GM12878 (cell line): ENCODE measurements at regions not wholly inside any gene's neighbourhood (a gene's known extent, or its start where the extent isn't known, plus 50 kb on each side); places are given as distances from the start of the nearest gene placed in this dataset.
A peak's percentile ranks its signal among the peaks of the same experiment; 100 is the strongest.

ENCODE experiments used
- ATAC-seq: fragments of 200-7000 bp; cut with Tn5 transposase; 3 replicates; pipeline ENCODE4 v1.9.1; 2020; ENCODE audit warnings: mild to moderate bottlenecking, moderate library complexity
- BruUV-seq: library from RNA; stranded (reverse); fragments of 400-500 nt; replicated peaks from 2 replicates; lab custom pipeline; 2021; lab: Mats Ljungman, UMichigan
- CTCF ChIA-PET: fragments of 300-600 bp; sonication (Branson Sonifier 250); formaldehyde crosslinking; extraction: SDS; loops from one replicate; lab custom pipeline; 2021; ENCODE audit warnings: inconsistent platforms; lab: Yijun Ruan, JAX
- POLR2A ChIA-PET: fragments of 350-600 bp; formaldehyde crosslinking; extraction: SDS; loops from one replicate; lab custom pipeline; 2021; ENCODE audit warnings: inconsistent platforms; lab: Charles Lee
- RAD21 ChIA-PET: fragments of 300-600 bp; sonication (Branson Sonifier 250); formaldehyde crosslinking; loops from one replicate; lab custom pipeline; 2023; ENCODE audit warnings: antibody characterized with exemption; ENCODE audit not compliant: unreplicated experiment; lab: Charles Lee
- SMC1A ChIA-PET: fragments of 300-600 bp; sonication (Branson Sonifier 250); formaldehyde crosslinking; loops from one replicate; lab custom pipeline; 2023; ENCODE audit not compliant: unreplicated experiment, uncharacterized antibody; lab: Charles Lee
- DNase-seq: peaks from one replicate; pipeline ENCODE4 v3.0.0-alpha.2; 2011; ENCODE audit warnings: low read depth, low spot score
- FAIRE-seq: peaks from 3 replicates; lab custom pipeline; 2011; peaks lifted over from hg19 to GRCh38; lab: Jason Lieb, UNC
- H2AFZ ChIP-seq: 2 replicates; pipeline ENCODE4 v1.6.0; 2011; ENCODE audit warnings: low read depth, low read length, control low read depth; ENCODE audit not compliant: control insufficient read depth
- H3K27ac ChIP-seq: 2 replicates; pipeline ENCODE4 v1.5.1; 2011; ENCODE audit warnings: control low read depth; ENCODE audit not compliant: control insufficient read depth, insufficient read depth
- H3K27me3 ChIP-seq, 2 experiments: replicated peaks in 1 of 2; 2 replicates each; pipeline versions ENCODE4 v1.6.0 to v1.6.1; 2011; ENCODE audit warnings: low read length in 1 of 2; ENCODE audit not compliant: control insufficient read depth in 2 of 2, insufficient read depth in 2 of 2
- H3K36me3 ChIP-seq, 2 experiments: 2 replicates each; pipeline ENCODE4 v1.5.1; 2011; ENCODE audit warnings: low read length in 1 of 2; ENCODE audit not compliant: control insufficient read depth in 2 of 2, insufficient read depth in 2 of 2
- H3K4me1 ChIP-seq: 2 replicates; pipeline ENCODE4 v1.6.1; 2011; ENCODE audit warnings: mild to moderate bottlenecking, low read length, moderate library complexity, mixed read lengths; ENCODE audit not compliant: control insufficient read depth, insufficient read depth
- H3K4me2 ChIP-seq: 2 replicates; pipeline ENCODE4 v1.6.0; 2011; ENCODE audit warnings: control low read depth; ENCODE audit not compliant: control insufficient read depth, insufficient read depth
- H3K4me3 ChIP-seq: fragments of 200-600 bp; sonication (generic); 2 replicates; pipeline ENCODE4 v1.5.1; 2016
- H3K79me2 ChIP-seq: 2 replicates; pipeline ENCODE4 v1.6.0; 2011; ENCODE audit warnings: low read length; ENCODE audit not compliant: control insufficient read depth, insufficient read depth
- H3K9ac ChIP-seq: 2 replicates; pipeline ENCODE4 v1.8.0; 2011; ENCODE audit warnings: low read length, control low read depth, mixed read lengths; ENCODE audit not compliant: control insufficient read depth, insufficient read depth
- H3K9me3 ChIP-seq: replicated peaks from 3 replicates; pipeline ENCODE4 v1.5.1; 2011; ENCODE audit warnings: mild to moderate bottlenecking, low read length; ENCODE audit not compliant: control insufficient read depth, insufficient read depth
- H4K20me1 ChIP-seq: 2 replicates; pipeline ENCODE4 v1.6.0; 2011; ENCODE audit not compliant: control insufficient read depth, insufficient read depth
- BACH1 ChIP-seq: fragments of 450-650 bp; IDR thresholded peaks from 2 replicates; pipeline ENCODE4 v1.6.1; 2017; ENCODE audit warnings: mild to moderate bottlenecking, borderline replicate concordance
- KAT2A ChIP-seq: conservative IDR thresholded peaks from 2 replicates; pipeline ENCODE4 v1.6.1; 2011; ENCODE audit warnings: low read depth, low read length; ENCODE audit not compliant: control insufficient read depth
- NR2F1 ChIP-seq: fragments of 450-650 bp; conservative IDR thresholded peaks from 2 replicates; pipeline ENCODE4 v1.6.1; 2017; ENCODE audit warnings: mild to moderate bottlenecking
- NRF1 ChIP-seq: conservative IDR thresholded peaks from 2 replicates; pipeline ENCODE4 v1.6.1; 2011; ENCODE audit warnings: mild to moderate bottlenecking, low read depth, low read length, improper control_type of control experiment
- RB1 ChIP-seq: fragments of 450-650 bp; formaldehyde crosslinking; IDR thresholded peaks from 2 replicates; pipeline ENCODE4 v1.6.1; 2017; ENCODE audit warnings: mild to moderate bottlenecking, borderline replicate concordance
- SRF ChIP-seq, 2 experiments: IDR thresholded peaks; 2 replicates each; pipeline ENCODE4 v1.6.1; 2011; ENCODE audit warnings: low read depth in 2 of 2, low read length in 2 of 2, mild to moderate bottlenecking in 1 of 2, moderate library complexity in 1 of 2
- ZNF384 ChIP-seq: IDR thresholded peaks from 2 replicates; pipeline ENCODE4 v1.6.1; 2012; ENCODE audit warnings: low read depth, mild to moderate bottlenecking, low read length, improper control_type of control experiment, borderline replicate concordance
- WGBS: methylation state at CpG from one replicate; pipeline ENCODE4 v1.1.6; 2016; ENCODE audit warnings: low lambda C conversion rate; ENCODE audit not compliant: insufficient replicate concordance, insufficient coverage; ENCODE audit errors: missing lambda C conversion rate; 5-methylcytosine and 5-hydroxymethylcytosine counted together
- in situ Hi-C: fragments of 300-500 bp; cut with MboI; formaldehyde crosslinking; loops from 9 replicates; pipeline ENCODE4 v1.14.3; 2018; ENCODE audit warnings: mixed read lengths
- intact Hi-C: fragments of 100-400 bp; cut with micrococcal nuclease; formaldehyde crosslinking; loops from one replicate; pipeline ENCODE4 v1.14.2; 2022; ENCODE audit not compliant: unreplicated experiment
- TF ChIP-seq, protein P1 (sequence below): fragments of 450-650 bp; IDR thresholded peaks from 2 replicates; pipeline ENCODE4 v1.6.1; 2017; ENCODE audit warnings: antibody characterized with exemption, mild to moderate bottlenecking, moderate library complexity
- TF ChIP-seq, protein P2 (sequence below): fragments of 450-650 bp; IDR thresholded peaks from 2 replicates; pipeline ENCODE4 v1.6.1; 2017; ENCODE audit warnings: mild to moderate bottlenecking, moderate library complexity
- TF ChIP-seq, protein P3 (sequence below): IDR thresholded peaks from 2 replicates; pipeline ENCODE4 v1.6.1; 2012; ENCODE audit warnings: low read depth, low read length, improper control_type of control experiment

DNA sequence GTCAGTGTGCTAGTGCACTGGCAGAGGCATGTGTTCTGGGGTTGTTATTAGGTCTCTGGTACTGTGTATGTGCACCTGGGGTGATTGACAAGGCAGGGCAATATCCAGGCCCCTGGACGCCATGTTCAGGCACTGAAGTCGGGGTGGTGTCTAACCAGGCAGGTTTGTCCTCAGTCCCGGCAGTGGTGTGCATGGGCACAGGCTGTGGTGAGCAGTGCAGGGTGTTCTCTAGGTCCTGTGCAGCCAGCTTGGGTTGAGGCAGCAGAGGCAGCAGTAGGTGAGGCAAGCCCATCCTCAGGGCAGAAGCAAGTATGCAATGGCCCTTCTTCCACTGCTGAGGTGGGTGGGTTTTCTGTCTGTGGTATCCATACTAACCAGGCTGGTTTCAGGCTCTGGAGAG lies 252.3 kb upstream of the LRRC7 start:
- intact Hi-C loops, result no loop called here
- Histone ChIP-seq H3K9ac (no peak overlapping the region), H3K9me3 (no peaks in the 10 kb centered on the region; the same call in 2 of the 3 replicates), H3K27ac (no peak overlapping the region), H2AFZ (no peak overlapping the region), H3K4me3 (no peak overlapping the region), H3K4me1 (no peaks in the 10 kb centered on the region)
- DNase-seq, result no peak
- ChIA-PET POLR2A (no interaction called here), CTCF (no interaction called here)
- WGBS, result 0% methylated on average over 3 of the region's 3 CpGs
- TF ChIP-seq NR2F1 (no peak), BACH1 (no peak), SRF (IDR thresholded peaks at IDR 0.05; ENCODE audit: low read depth in 2 of 2, low read length in 2 of 2) (no peak), ZNF384 (no peak), NRF1 (no peak), RB1 (no peak), KAT2A (no peak)
- TF ChIP-seq, protein P1, sequence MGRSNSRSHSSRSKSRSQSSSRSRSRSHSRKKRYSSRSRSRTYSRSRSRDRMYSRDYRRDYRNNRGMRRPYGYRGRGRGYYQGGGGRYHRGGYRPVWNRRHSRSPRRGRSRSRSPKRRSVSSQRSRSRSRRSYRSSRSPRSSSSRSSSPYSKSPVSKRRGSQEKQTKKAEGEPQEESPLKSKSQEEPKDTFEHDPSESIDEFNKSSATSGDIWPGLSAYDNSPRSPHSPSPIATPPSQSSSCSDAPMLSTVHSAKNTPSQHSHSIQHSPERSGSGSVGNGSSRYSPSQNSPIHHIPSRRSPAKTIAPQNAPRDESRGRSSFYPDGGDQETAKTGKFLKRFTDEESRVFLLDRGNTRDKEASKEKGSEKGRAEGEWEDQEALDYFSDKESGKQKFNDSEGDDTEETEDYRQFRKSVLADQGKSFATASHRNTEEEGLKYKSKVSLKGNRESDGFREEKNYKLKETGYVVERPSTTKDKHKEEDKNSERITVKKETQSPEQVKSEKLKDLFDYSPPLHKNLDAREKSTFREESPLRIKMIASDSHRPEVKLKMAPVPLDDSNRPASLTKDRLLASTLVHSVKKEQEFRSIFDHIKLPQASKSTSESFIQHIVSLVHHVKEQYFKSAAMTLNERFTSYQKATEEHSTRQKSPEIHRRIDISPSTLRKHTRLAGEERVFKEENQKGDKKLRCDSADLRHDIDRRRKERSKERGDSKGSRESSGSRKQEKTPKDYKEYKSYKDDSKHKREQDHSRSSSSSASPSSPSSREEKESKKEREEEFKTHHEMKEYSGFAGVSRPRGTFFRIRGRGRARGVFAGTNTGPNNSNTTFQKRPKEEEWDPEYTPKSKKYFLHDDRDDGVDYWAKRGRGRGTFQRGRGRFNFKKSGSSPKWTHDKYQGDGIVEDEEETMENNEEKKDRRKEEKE, result no peak
- TF ChIP-seq, protein P2, sequence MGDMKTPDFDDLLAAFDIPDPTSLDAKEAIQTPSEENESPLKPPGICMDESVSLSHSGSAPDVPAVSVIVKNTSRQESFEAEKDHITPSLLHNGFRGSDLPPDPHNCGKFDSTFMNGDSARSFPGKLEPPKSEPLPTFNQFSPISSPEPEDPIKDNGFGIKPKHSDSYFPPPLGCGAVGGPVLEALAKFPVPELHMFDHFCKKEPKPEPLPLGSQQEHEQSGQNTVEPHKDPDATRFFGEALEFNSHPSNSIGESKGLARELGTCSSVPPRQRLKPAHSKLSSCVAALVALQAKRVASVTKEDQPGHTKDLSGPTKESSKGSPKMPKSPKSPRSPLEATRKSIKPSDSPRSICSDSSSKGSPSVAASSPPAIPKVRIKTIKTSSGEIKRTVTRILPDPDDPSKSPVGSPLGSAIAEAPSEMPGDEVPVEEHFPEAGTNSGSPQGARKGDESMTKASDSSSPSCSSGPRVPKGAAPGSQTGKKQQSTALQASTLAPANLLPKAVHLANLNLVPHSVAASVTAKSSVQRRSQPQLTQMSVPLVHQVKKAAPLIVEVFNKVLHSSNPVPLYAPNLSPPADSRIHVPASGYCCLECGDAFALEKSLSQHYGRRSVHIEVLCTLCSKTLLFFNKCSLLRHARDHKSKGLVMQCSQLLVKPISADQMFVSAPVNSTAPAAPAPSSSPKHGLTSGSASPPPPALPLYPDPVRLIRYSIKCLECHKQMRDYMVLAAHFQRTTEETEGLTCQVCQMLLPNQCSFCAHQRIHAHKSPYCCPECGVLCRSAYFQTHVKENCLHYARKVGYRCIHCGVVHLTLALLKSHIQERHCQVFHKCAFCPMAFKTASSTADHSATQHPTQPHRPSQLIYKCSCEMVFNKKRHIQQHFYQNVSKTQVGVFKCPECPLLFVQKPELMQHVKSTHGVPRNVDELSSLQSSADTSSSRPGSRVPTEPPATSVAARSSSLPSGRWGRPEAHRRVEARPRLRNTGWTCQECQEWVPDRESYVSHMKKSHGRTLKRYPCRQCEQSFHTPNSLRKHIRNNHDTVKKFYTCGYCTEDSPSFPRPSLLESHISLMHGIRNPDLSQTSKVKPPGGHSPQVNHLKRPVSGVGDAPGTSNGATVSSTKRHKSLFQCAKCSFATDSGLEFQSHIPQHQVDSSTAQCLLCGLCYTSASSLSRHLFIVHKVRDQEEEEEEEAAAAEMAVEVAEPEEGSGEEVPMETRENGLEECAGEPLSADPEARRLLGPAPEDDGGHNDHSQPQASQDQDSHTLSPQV, result no peak
- TF ChIP-seq, protein P3, sequence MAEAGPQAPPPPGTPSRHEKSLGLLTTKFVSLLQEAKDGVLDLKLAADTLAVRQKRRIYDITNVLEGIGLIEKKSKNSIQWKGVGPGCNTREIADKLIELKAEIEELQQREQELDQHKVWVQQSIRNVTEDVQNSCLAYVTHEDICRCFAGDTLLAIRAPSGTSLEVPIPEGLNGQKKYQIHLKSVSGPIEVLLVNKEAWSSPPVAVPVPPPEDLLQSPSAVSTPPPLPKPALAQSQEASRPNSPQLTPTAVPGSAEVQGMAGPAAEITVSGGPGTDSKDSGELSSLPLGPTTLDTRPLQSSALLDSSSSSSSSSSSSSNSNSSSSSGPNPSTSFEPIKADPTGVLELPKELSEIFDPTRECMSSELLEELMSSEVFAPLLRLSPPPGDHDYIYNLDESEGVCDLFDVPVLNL, result no peak
- TF ChIP-seq, all 136 proteins: peak for 0
- H3K4me2 ChIP-seq, result no peak overlapping the region
- peak; percentile 13 for ATAC-seq
- H3K36me3 ChIP-seq, result no peaks in the 10 kb centered on the region
- ChIA-PET RAD21 (no interaction called here), SMC1A (no interaction called here)
- in situ Hi-C loops, result no loop called here
- no TSS peak for BruUV-seq
- H3K79me2 ChIP-seq, result no peaks in the 10 kb centered on the region
- no peaks in the 10 kb centered on the region for H4K20me1 ChIP-seq
- H3K27me3 ChIP-seq, result no peaks in the 10 kb centered on the region
- no peak for FAIRE-seq
